MM.1S (cell line): ENCODE measurements at regions not wholly inside any gene's neighbourhood (a gene's known extent, or its start where the extent isn't known, plus 50 kb on each side); places are given as distances from the start of the nearest gene placed in this dataset.

Experiments used
- EZH2 ChIP-seq: fragments of 300-600 bp; sonication (generic); optimal IDR thresholded peaks from 2 replicates; pipeline ENCODE3; 2017; ENCODE audit warnings: low read depth, mild to moderate bottlenecking, antibody characterized with exemption, low read length, mixed read lengths
- TF ChIP-seq, protein P1 (sequence below): fragments of 300-600 bp; sonication (generic); IDR thresholded peaks from 2 replicates; pipeline ENCODE4 v1.5.1; 2016; ENCODE audit warnings: antibody characterized with exemption, low read length, mixed read lengths

GRCh38 chr12:58277231-58277630 lies 335.9 kb downstream of the ATP23 start:
- TF ChIP-seq, protein P1, sequence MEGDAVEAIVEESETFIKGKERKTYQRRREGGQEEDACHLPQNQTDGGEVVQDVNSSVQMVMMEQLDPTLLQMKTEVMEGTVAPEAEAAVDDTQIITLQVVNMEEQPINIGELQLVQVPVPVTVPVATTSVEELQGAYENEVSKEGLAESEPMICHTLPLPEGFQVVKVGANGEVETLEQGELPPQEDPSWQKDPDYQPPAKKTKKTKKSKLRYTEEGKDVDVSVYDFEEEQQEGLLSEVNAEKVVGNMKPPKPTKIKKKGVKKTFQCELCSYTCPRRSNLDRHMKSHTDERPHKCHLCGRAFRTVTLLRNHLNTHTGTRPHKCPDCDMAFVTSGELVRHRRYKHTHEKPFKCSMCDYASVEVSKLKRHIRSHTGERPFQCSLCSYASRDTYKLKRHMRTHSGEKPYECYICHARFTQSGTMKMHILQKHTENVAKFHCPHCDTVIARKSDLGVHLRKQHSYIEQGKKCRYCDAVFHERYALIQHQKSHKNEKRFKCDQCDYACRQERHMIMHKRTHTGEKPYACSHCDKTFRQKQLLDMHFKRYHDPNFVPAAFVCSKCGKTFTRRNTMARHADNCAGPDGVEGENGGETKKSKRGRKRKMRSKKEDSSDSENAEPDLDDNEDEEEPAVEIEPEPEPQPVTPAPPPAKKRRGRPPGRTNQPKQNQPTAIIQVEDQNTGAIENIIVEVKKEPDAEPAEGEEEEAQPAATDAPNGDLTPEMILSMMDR = no peak
- TF ChIP-seq EZH2 = no peak
